OCI-LY1 (cell line): ENCODE measurements at regions not wholly inside any gene's neighbourhood (a gene's known extent, or its start where the extent isn't known, plus 50 kb on each side); places are given as distances from the start of the nearest gene placed in this dataset.

ENCODE experiments used
- EZH2 ChIP-seq: fragments of 200-600 bp; sonication (generic), shearing (Covaris generic); IDR thresholded peaks from 2 replicates; pipeline ENCODE4 v1.8.0; 2017; ENCODE audit warnings: borderline replicate concordance, mixed run types, mild to moderate bottlenecking, antibody characterized with exemption, low read length, moderate library complexity, mixed read lengths
- TF ChIP-seq, protein P1 (sequence below): fragments of 200-600 bp; sonication (generic), shearing (Covaris generic); IDR thresholded peaks from 2 replicates; pipeline ENCODE4 v1.5.1; 2017; ENCODE audit warnings: mild to moderate bottlenecking, antibody characterized with exemption, low read length, moderate library complexity, mixed read lengths

DNA sequence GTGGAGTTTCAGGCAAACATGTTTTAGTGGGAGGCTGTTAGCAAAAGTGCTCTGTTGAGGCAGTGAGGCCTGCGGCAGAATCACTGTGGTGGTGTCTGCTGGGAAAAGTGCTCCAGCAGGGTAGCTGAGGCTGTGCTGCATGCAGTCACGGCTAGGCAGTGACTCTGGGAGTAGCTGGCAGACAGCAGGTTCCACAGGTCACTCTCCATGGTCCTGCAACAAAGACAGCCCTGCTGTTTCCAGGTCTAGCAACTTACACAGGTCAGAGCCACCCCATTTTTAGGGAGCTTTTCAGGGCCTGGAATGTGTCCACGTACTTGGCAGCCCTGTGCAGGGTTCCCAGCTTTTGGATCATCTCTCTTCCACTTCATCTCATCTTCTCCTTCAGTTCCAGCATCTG, 184.3 kb downstream of the NAA11 start:
- TF ChIP-seq, protein P1, sequence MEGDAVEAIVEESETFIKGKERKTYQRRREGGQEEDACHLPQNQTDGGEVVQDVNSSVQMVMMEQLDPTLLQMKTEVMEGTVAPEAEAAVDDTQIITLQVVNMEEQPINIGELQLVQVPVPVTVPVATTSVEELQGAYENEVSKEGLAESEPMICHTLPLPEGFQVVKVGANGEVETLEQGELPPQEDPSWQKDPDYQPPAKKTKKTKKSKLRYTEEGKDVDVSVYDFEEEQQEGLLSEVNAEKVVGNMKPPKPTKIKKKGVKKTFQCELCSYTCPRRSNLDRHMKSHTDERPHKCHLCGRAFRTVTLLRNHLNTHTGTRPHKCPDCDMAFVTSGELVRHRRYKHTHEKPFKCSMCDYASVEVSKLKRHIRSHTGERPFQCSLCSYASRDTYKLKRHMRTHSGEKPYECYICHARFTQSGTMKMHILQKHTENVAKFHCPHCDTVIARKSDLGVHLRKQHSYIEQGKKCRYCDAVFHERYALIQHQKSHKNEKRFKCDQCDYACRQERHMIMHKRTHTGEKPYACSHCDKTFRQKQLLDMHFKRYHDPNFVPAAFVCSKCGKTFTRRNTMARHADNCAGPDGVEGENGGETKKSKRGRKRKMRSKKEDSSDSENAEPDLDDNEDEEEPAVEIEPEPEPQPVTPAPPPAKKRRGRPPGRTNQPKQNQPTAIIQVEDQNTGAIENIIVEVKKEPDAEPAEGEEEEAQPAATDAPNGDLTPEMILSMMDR = no peak
- no peak for TF ChIP-seq EZH2
